GM12875 (cell line): ENCODE measurements at regions not wholly inside any gene's neighbourhood (a gene's known extent, or its start where the extent isn't known, plus 50 kb on each side); places are given as distances from the start of the nearest gene placed in this dataset.

Experiments
- H3K4me3 ChIP-seq: one replicate; pipeline ENCODE4 v1.5.1; 2011; ENCODE audit warnings: low read depth, low read length, control low read depth
- TF ChIP-seq, protein P1 (sequence below): IDR thresholded peaks from 2 replicates; pipeline ENCODE4 v1.5.1; 2011; ENCODE audit warnings: low read depth, mild to moderate bottlenecking, control low read depth, inconsistent platforms, low read length, moderate library complexity, borderline replicate concordance; ENCODE audit not compliant: insufficient read depth

DNA sequence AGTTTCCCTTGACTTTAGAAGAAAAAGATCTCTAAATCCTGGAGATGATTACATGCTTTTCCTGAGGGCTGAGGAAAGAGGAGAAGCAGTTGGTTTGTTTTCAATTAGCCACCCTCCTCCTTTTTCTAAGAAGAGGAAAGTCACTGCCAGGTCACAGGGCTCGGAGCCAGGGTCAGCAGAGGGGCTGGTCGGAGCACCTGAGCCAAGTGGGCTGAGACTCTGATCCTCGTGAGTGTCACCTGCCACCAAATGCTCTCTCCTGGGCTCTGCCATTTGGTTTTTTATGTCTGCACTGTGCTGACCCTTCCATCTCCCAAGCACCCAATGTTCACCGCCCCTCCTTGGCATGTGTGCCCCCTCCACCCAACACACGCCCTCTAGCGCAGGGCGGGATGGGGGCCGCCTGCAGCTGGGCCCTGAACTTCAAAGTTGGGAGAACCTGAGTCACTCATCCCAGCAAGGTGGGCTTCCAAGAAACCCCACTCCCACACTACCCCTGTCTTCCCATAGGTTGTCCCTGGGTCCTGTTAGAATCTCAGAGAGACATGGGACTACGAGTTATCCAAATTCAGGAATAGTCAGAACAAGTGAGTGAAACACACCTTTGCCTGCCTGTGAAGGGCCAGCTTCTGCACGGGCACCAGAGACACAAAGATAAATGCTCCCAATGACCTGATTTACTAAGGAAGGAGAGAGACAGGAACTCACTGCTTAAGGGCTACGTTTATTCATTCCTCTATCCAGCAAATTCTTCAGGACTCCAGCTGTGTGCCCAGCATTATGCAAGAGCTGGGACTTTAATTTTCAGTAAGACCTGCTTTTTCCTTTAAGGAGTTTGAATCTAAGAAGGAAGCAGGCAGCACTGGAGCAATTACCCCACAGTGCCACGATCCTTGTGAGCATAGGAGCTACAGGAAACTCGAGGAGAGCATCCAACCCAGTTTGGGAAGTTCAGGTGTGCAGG is 127.5 kb downstream of the RHOU start:
- TF ChIP-seq, protein P1, sequence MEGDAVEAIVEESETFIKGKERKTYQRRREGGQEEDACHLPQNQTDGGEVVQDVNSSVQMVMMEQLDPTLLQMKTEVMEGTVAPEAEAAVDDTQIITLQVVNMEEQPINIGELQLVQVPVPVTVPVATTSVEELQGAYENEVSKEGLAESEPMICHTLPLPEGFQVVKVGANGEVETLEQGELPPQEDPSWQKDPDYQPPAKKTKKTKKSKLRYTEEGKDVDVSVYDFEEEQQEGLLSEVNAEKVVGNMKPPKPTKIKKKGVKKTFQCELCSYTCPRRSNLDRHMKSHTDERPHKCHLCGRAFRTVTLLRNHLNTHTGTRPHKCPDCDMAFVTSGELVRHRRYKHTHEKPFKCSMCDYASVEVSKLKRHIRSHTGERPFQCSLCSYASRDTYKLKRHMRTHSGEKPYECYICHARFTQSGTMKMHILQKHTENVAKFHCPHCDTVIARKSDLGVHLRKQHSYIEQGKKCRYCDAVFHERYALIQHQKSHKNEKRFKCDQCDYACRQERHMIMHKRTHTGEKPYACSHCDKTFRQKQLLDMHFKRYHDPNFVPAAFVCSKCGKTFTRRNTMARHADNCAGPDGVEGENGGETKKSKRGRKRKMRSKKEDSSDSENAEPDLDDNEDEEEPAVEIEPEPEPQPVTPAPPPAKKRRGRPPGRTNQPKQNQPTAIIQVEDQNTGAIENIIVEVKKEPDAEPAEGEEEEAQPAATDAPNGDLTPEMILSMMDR = no peak
- H3K4me3 ChIP-seq = no peak overlapping the region

DNA sequence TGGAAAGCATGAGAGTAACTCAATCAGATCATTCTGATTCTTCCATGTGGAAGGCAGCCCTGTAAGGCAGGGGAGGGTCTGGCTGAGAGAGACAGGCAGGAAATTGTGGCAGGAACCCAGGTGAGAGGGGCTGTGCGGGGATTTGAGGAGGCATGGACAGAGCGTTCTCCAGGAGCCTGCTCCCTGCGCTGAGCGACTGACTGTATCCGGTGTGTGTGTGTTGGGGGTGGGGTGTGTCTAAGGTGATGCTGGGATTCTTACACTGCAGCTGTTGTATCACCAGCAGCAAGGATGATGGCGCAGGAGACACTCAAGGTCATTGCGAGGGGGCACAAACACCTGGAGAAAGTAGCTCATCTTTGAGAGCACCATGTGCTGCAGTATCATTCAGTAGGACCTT is 128.5 kb downstream of the RHOU start:
- H3K4me3 ChIP-seq = no peak overlapping the region
- TF ChIP-seq, protein P1 = no peak

DNA sequence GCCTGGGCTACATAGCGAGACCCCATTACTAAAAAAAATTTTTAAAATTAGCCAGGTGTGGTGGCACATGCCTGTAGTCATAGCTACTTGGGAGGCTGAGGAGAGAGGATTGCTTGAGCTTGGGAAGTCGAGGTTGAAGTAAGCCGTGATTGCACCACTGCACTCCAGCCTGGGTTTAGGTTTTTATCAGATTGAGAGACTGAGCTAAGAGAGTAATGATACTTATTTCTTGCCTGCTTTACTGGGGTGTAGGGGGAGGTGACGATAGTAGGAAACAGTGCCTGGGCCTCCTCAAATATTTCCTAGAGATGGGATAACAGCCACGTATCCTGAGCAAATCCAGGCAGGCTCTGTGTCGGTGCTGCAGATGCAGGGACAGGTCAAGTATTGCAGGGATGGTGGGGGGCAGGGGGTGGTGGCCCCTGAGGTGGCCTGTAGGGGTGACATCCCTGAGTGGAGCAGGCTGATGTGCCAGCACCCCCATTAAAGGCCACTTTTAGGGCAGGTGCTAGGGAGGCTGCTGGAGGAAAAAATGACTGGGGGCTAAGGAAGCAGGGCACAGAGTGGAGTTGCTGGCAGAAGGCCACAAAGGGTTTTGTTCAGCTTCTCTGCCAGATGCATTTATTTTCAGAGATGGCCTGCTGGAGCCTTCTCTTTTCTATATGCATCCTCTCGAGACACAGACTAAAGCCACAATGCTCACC is 130.5 kb downstream of the RHOU start:
- TF ChIP-seq, protein P1 = no peak

DNA sequence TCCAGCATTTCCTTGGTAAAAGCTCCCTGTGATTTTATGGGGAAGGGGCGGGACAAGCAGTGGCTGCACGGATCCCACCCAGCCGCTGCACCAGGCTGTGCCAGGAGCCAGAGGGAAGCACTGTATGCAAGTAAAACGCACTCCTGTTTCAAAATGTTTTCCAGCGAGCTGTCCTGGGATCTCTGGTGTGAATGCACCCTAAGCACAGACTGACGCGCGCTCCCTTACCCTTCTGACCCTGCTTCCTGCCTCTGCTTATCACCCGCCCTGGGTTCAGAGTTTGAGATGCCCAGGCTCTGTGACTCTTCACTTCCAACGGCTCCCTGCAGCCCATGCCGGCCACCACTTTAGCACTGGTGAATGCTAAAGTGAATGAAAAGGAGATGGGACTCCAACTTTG is 131.2 kb downstream of the RHOU start:
- TF ChIP-seq, protein P1 = no peak
- H3K4me3 ChIP-seq = no peak overlapping the region

More for the DNA sequence above, 130.5 kb downstream of the RHOU start:
- no peak overlapping the region for H3K4me3 ChIP-seq

DNA sequence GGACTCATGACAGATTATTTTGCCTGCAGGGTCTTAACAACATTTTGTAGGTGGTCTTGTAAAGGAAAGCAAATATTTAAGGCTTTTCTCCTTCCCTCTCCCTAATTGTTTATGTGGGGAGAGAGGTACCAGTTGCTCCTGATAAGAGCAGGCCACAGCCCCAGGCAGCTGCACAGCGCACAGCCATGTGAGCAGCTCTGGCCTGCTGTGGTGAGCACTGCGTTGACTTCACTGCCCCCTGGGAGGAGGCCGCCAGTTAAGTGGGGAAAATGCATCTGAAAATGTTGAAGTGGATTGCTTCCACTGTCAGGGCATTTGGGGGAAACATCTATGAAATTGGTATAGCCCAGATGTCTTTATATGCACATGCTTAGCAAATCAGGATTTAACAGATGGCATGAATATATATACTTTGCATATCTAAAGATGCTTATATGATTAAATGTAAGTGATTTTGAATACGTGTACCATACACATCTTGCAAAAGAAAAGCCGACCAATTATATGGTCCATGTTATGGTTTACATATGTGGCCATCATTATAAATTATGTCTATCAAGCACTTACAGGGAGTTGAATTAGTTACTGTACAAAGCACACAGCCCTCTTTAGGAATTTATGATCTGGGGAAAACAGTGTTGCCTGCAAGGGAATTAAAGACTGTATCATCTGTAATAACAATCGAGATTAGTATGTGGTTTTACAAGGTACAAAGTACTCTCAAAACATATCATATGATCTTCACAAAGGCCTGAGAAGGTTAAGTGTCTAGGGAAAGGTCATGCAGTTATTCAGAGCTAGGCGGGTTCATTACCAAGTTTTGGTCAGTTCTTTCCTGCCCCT is 132.1 kb downstream of the RHOU start:
- H3K4me3 ChIP-seq = no peak overlapping the region
- TF ChIP-seq, protein P1 = no peak

DNA sequence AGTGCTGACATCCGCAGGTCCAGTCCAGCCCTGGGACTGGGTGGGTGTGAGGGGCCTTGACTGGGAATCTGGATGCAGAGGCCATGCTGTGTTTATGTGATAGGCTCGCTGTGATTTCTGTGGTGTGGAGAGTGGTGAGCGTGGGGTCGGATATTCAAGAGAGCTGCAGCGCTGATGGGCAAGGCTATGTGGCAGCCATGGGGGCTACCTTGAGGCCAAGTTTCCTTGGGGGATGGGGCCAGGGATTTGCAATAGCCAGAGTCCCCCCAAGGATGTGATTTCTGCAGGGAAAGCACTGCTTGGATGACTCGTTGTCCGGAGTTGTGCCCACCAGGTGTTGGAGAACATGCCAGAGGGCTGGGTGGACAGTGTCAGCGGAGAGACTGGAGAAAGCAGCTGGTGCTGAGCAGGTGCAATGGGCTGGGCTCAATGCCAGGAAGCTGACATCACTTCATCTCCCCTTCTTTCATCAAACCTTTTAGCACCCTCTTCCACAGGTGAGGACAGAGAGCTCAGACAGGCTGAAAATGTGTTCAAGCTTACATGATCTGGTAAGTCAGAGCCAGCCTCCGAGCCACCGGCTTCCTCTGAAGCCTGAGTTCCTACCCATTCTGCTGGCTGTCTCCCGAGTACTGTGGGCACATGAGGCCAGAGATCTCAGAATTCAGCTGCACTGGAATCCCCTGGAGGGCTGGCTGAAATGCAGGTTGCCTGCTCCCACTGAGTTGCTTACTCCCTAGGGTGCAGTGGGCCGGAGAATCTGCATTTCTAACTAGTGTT is 132.9 kb downstream of the RHOU start:
- TF ChIP-seq, protein P1 = no peak
- H3K4me3 ChIP-seq = no peak overlapping the region
